NOMO-1 treated with dmso at 0.1 percent for 144 hours (cell line): ENCODE measurements at regions not wholly inside any gene's neighbourhood (a gene's known extent, or its start where the extent isn't known, plus 50 kb on each side); places are given as distances from the start of the nearest gene placed in this dataset.

Experiments used
- DNase-seq: peaks from one replicate; lab custom pipeline; 2025; ENCODE audit not compliant: unreplicated experiment; lab: John Stamatoyannopoulos, UW

- no peak for DNase-seq
Observed at GRCh38 chr2:139850254-139850890, 1070.2 kb upstream of the NXPH2 start.

- no peak for DNase-seq
Observed at GRCh38 chr2:139836769-139837168, 1056.6 kb upstream of the NXPH2 start.

- no peak for DNase-seq
Observed at GRCh38 chr2:139835101-139835500, 1054.9 kb upstream of the NXPH2 start.

GRCh38 chr2:139828011-139828410 lies 1047.8 kb upstream of the NXPH2 start:
- no peak for DNase-seq

- DNase-seq = no peak
Observed at GRCh38 chr2:139825726-139826125, 1045.5 kb upstream of the NXPH2 start.

GRCh38 chr2:139819273-139819796 lies 1039.1 kb upstream of the NXPH2 start:
- no peak for DNase-seq

- DNase-seq = no peak
Observed at GRCh38 chr2:139814458-139814857, 1034.3 kb upstream of the NXPH2 start.

GRCh38 chr2:139813340-139813739 lies 1033.2 kb upstream of the NXPH2 start:
- no peak for DNase-seq

- DNase-seq = no peak
Observed at GRCh38 chr2:139805441-139805840, 1025.3 kb upstream of the NXPH2 start.

GRCh38 chr2:139798391-139798790 lies 1018.2 kb upstream of the NXPH2 start:
- no peak for DNase-seq

GRCh38 chr2:139790807-139791752 lies 1010.9 kb upstream of the NXPH2 start:
- no peak for DNase-seq

GRCh38 chr2:139790136-139790535 lies 1009.9 kb upstream of the NXPH2 start:
- no peak for DNase-seq

GRCh38 chr2:139778732-139779131 lies 998.5 kb upstream of the NXPH2 start:
- DNase-seq = no peak

- no peak for DNase-seq
Observed at GRCh38 chr2:139773720-139774277, 993.6 kb upstream of the NXPH2 start.

- DNase-seq = no peak
Observed at GRCh38 chr2:139769633-139770032, 989.4 kb upstream of the NXPH2 start.

GRCh38 chr2:139763705-139764104 lies 983.5 kb upstream of the NXPH2 start:
- no peak for DNase-seq

GRCh38 chr2:139759000-139759505 lies 978.9 kb upstream of the NXPH2 start:
- no peak for DNase-seq

GRCh38 chr2:139746901-139747300 lies 966.7 kb upstream of the NXPH2 start:
- no peak for DNase-seq

- DNase-seq = no peak
Observed at GRCh38 chr2:139744273-139744672, 964.1 kb upstream of the NXPH2 start.

- no peak for DNase-seq
Observed at GRCh38 chr2:139742216-139743172, 962.3 kb upstream of the NXPH2 start.
